Right lobe of liver (tissue), 4 donors: ENCODE measurements at regions not wholly inside any gene's neighbourhood (a gene's known extent, or its start where the extent isn't known, plus 50 kb on each side); places are given as distances from the start of the nearest gene placed in this dataset.

ENCODE experiments used
- CTCF ChIP-seq, 4 donors: fragments of 200-600 bp in 3 of 4; fragments of 450-650 bp in 1 of 4; IDR thresholded peaks; one replicate each; pipeline versions ENCODE4 v1.5.1 to v1.8.0; 2016 to 2022; ENCODE audit warnings: antibody characterized with exemption in 4 of 4, mild to moderate bottlenecking in 2 of 4
- POLR2A ChIP-seq: fragments of 450-650 bp; IDR thresholded peaks from one replicate; pipeline ENCODE4 v1.6.1; 2017; ENCODE audit warnings: antibody characterized with exemption, mild to moderate bottlenecking
- donor health status: DM: no; HTN: no; CAD: no.
- donor health status: DM: no; HTN: no; CAD: no.
- donor health status: DM: no; HTN: yes; CAD: no.

- TF ChIP-seq CTCF (IDR thresholded peaks at IDR 0.05): no peak
- TF ChIP-seq POLR2A: no peak
Measured at GRCh38 chr18:14944838-14945237, 196.9 kb downstream of the ANKRD30B start.
